Fibroblast of villous mesenchyme (primary cell): ENCODE measurements at regions not wholly inside any gene's neighbourhood (a gene's known extent, or its start where the extent isn't known, plus 50 kb on each side); places are given as distances from the start of the nearest gene placed in this dataset.

Source experiments
- DNase-seq: peaks from one replicate; pipeline ENCODE4 v3.0.0-alpha.2; 2010; ENCODE audit warnings: low read depth
- H3K4me3 ChIP-seq: 2 replicates; pipeline ENCODE4 v1.5.1; 2011; ENCODE audit warnings: low read depth, mild to moderate bottlenecking, low read length
- CTCF ChIP-seq: IDR thresholded peaks from 2 replicates; pipeline ENCODE4 v1.5.1; 2012; ENCODE audit warnings: low read depth, mild to moderate bottlenecking, low read length; ENCODE audit not compliant: insufficient read depth

GRCh38 chr4:129490516-129490915 is 394.6 kb downstream of the C4orf33 start:
- no peak overlapping the region for H3K4me3 ChIP-seq
- no peak for DNase-seq
- TF ChIP-seq CTCF = no peak

DNA sequence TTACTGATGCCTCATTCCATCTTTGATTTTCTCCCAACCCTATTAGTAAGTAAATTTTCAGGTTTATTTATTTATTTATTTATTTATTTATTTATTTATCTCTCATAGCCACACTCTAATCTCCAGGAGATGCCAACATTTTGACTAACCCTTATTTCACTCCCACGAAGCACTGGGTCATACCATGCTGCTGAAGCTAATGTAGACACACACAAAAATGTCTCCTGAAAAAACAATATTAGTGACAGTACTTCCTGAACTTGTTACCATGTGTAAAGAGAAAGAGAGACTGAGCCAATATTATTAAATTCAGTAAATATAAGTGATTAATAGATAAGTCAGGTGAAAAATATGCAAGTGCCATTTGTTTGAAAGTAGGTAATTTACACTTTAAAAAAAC is 402.7 kb downstream of the C4orf33 start:
- DNase-seq = no peak
- no peak overlapping the region for H3K4me3 ChIP-seq
- TF ChIP-seq CTCF = no peak

GRCh38 chr4:129514852-129515251 is 418.9 kb downstream of the C4orf33 start:
- H3K4me3 ChIP-seq = no peak overlapping the region
- no peak for TF ChIP-seq CTCF
- DNase-seq = no peak

- TF ChIP-seq CTCF = no peak
Measured at GRCh38 chr4:129515356-129515755, 419.4 kb downstream of the C4orf33 start.

DNA sequence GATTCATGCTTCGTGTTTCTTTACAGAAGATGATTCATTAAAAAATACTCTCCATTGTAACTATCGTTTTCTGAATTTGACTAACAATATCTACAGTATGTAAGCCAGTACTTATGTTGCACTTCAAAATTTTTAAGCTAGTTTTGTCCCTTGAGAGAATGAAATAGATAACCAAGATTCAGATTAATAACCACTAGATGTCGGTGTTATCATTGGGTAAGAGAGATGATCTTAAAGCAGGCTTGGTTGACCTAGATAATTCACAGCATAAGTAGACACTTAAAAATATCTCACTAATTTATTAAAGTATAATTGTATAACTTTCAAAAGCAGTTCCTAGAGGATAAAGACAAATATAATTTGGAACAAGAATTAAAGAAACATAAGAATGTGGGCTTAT is 430.9 kb downstream of the C4orf33 start:
- no peak for TF ChIP-seq CTCF
- H3K4me3 ChIP-seq = no peak overlapping the region
- no peak for DNase-seq

More at GRCh38 chr4:129515356-129515755, 419.4 kb downstream of the C4orf33 start:
- no peak for DNase-seq
- H3K4me3 ChIP-seq = no peak overlapping the region

- no peak for TF ChIP-seq CTCF
- H3K4me3 ChIP-seq = no peak overlapping the region
- no peak for DNase-seq
Measured at GRCh38 chr4:129531253-129531652, 435.3 kb downstream of the C4orf33 start.

DNA sequence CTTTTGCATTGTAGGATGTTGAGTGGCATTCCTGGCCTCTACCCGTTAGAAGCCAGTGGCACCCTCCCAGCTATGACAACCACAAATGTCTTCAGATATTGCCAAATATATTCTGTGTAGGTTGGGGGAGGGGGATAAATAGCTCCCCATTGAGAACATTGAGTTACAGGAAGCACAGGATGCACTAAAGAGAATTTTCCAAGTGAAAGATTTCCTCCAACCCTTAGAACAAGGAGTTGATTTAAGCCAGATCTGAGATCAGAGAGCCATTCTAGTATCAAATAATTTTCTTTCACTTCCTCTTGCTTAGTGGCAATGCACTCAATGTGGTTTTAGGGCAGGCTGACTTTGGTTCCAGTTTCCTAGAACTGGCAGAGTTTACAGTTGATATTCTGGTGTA is 436.6 kb downstream of the C4orf33 start:
- no peak overlapping the region for H3K4me3 ChIP-seq
- no peak for TF ChIP-seq CTCF
- DNase-seq = no peak
